Superior temporal gyrus (tissue), 1 donor: ENCODE measurements at regions not wholly inside any gene's neighbourhood (a gene's known extent, or its start where the extent isn't known, plus 50 kb on each side); places are given as distances from the start of the nearest gene placed in this dataset.
"Not testable (repeated sequence)": the region's sequence is repeated elsewhere in the genome, so short reads cannot be mapped to it uniquely, and the experiment has no call there.

Experiments
- DNase-seq: peaks from one replicate; pipeline ENCODE4 v3.0.0-alpha.2; 2016; ENCODE audit errors: extremely low spot score

- DNase-seq: no peak
These were observed 576.9 kb downstream of the ANKRD7 start for GRCh38 chr7:118801366-118801765.

- no peak for DNase-seq
These were observed 578.2 kb downstream of the ANKRD7 start for GRCh38 chr7:118802726-118803125.

GRCh38 chr7:118826246-118826645 is 601.7 kb downstream of the ANKRD7 start:
- no peak for DNase-seq

- no peak for DNase-seq
These were observed 612.4 kb downstream of the ANKRD7 start for GRCh38 chr7:118836933-118837332.

GRCh38 chr7:118839515-118839914 is 615.0 kb downstream of the ANKRD7 start:
- DNase-seq: no peak

GRCh38 chr7:118843456-118843855 is 619.0 kb downstream of the ANKRD7 start:
- no peak for DNase-seq

GRCh38 chr7:118844748-118845147 is 620.2 kb downstream of the ANKRD7 start:
- no peak for DNase-seq

GRCh38 chr7:118845791-118846190 is 621.3 kb downstream of the ANKRD7 start:
- DNase-seq: no peak

GRCh38 chr7:118846977-118847376 is 622.5 kb downstream of the ANKRD7 start:
- DNase-seq: no peak

- DNase-seq: no peak
These were observed 630.8 kb downstream of the ANKRD7 start for GRCh38 chr7:118855290-118855689.

GRCh38 chr7:118858651-118859149 is 634.2 kb downstream of the ANKRD7 start:
- no peak for DNase-seq

GRCh38 chr7:118861581-118861980 is 637.1 kb downstream of the ANKRD7 start:
- no peak for DNase-seq

GRCh38 chr7:118862740-118863139 is 638.2 kb downstream of the ANKRD7 start:
- no peak for DNase-seq

GRCh38 chr7:118863966-118864365 is 639.5 kb downstream of the ANKRD7 start:
- DNase-seq: no peak

- DNase-seq: no peak
These were observed 643.4 kb downstream of the ANKRD7 start for GRCh38 chr7:118867860-118868259.

- not testable (repeated sequence) for DNase-seq
These were observed 644.6 kb downstream of the ANKRD7 start for GRCh38 chr7:118869141-118869540.

- DNase-seq: no peak
These were observed 645.7 kb downstream of the ANKRD7 start for GRCh38 chr7:118870187-118870586.

GRCh38 chr7:118872568-118872967 is 648.1 kb downstream of the ANKRD7 start:
- no peak for DNase-seq

- DNase-seq: no peak
These were observed 652.7 kb downstream of the ANKRD7 start for GRCh38 chr7:118877187-118877586.

GRCh38 chr7:118878336-118878735 is 653.8 kb downstream of the ANKRD7 start:
- no peak for DNase-seq

- no peak for DNase-seq
These were observed 673.8 kb downstream of the ANKRD7 start for GRCh38 chr7:118898284-118898683.

GRCh38 chr7:118902600-118902999 is 678.1 kb downstream of the ANKRD7 start:
- DNase-seq: no peak

GRCh38 chr7:118907911-118908527 is 683.5 kb downstream of the ANKRD7 start:
- DNase-seq: no peak

- not testable (repeated sequence) for DNase-seq
These were observed 691.6 kb downstream of the ANKRD7 start for GRCh38 chr7:118916120-118916519.
